Neural cell (in vitro differentiated cells): ENCODE measurements at regions not wholly inside any gene's neighbourhood (a gene's known extent, or its start where the extent isn't known, plus 50 kb on each side); places are given as distances from the start of the nearest gene placed in this dataset.
"Not testable (repeated sequence)": the region's sequence is repeated elsewhere in the genome, so short reads cannot be mapped to it uniquely, and the experiment has no call there.

Experiments
- H2AFZ ChIP-seq: fragments of 200-600, 300-800 bp; sonication (generic), shearing (Covaris generic); 2 replicates; pipeline ENCODE4 v1.6.0; 2014; ENCODE audit warnings: low read depth, mild to moderate bottlenecking, antibody characterized with exemption, low read length, moderate library complexity
- H3F3A ChIP-seq: fragments of 200-600 bp; shearing (Covaris generic); 2 replicates; pipeline ENCODE4 v1.6.1; 2016; ENCODE audit warnings: mild to moderate bottlenecking, moderate library complexity, mixed read lengths, antibody characterized with exemption, low read length; ENCODE audit not compliant: insufficient read depth, poor library complexity, severe bottlenecking
- H3K27ac ChIP-seq: fragments of 200-600, 300-800 bp; sonication (generic), shearing (Covaris generic); 2 replicates; pipeline ENCODE4 v1.5.1; 2014; ENCODE audit warnings: mild to moderate bottlenecking, low read length, moderate library complexity
- H3K27me3 ChIP-seq: fragments of 300-800, 200-600 bp; sonication (generic), shearing (Covaris generic); 2 replicates; pipeline ENCODE4 v1.6.0; 2014; ENCODE audit warnings: mild to moderate bottlenecking, low read depth, low read length, moderate library complexity; ENCODE audit not compliant: insufficient read depth
- H3K36me3 ChIP-seq: fragments of 300-800, 200-600 bp; sonication (generic), shearing (Covaris generic); 2 replicates; pipeline ENCODE4 v1.5.1; 2014; ENCODE audit warnings: mild to moderate bottlenecking, antibody characterized with exemption, low read length, moderate library complexity; ENCODE audit not compliant: insufficient read depth
- H3K4me2 ChIP-seq: fragments of 300-800, 200-600 bp; sonication (generic), shearing (Covaris generic); 2 replicates; pipeline ENCODE4 v1.6.0; 2014; ENCODE audit warnings: mild to moderate bottlenecking, low read length
- H3K4me3 ChIP-seq: fragments of 300-800, 200-600 bp; sonication (generic), shearing (Covaris generic); 2 replicates; pipeline ENCODE4 v1.5.1; 2014; ENCODE audit warnings: mild to moderate bottlenecking, low read length, moderate library complexity
- H3K79me2 ChIP-seq: fragments of 200-600 bp; shearing (Covaris generic); replicated peaks from 2 replicates; pipeline ENCODE4 v1.6.0; 2014; ENCODE audit warnings: mild to moderate bottlenecking, low read length, moderate library complexity; ENCODE audit not compliant: insufficient read depth
- H3K9ac ChIP-seq: fragments of 300-800, 200-600 bp; sonication (generic), shearing (Covaris generic); 2 replicates; pipeline ENCODE4 v1.6.1; 2016; ENCODE audit warnings: mild to moderate bottlenecking, low read length, mixed read lengths
- H3K9me2 ChIP-seq: fragments of 200-600 bp; shearing (Covaris generic); 2 replicates; pipeline ENCODE4 v1.6.1; 2016; ENCODE audit warnings: mild to moderate bottlenecking, low read length, mixed read lengths; ENCODE audit not compliant: insufficient read depth
- H3K9me3 ChIP-seq: fragments of 200-600, 300-800 bp; sonication (generic), shearing (Covaris generic); 2 replicates; pipeline ENCODE4 v1.6.1; 2016; ENCODE audit warnings: mild to moderate bottlenecking, mixed run types, low read length, moderate library complexity, mixed read lengths
- H4K20me1 ChIP-seq: fragments of 200-600 bp; shearing (Covaris generic); 2 replicates; pipeline ENCODE4 v1.6.1; 2016; ENCODE audit warnings: mild to moderate bottlenecking, mixed run types; ENCODE audit not compliant: insufficient read depth
- CTCF ChIP-seq: fragments of 450-650 bp; IDR thresholded peaks from 2 replicates; pipeline ENCODE4 v1.5.1; 2014; ENCODE audit warnings: antibody characterized with exemption, mild to moderate bottlenecking, moderate library complexity; ENCODE audit not compliant: poor library complexity, severe bottlenecking
- EP300 ChIP-seq: fragments of 450-650 bp; conservative IDR thresholded peaks from 2 replicates; pipeline ENCODE4 v1.6.1; 2014; ENCODE audit warnings: antibody characterized with exemption, mild to moderate bottlenecking, moderate library complexity; ENCODE audit not compliant: poor library complexity, severe bottlenecking
- EZH2 ChIP-seq: fragments of 200-600, 300-800 bp; shearing (Covaris generic), sonication (generic); IDR thresholded peaks from 2 replicates; pipeline ENCODE4 v1.6.1; 2014; ENCODE audit warnings: antibody characterized with exemption, low read length, borderline replicate concordance, mild to moderate bottlenecking; ENCODE audit not compliant: insufficient read depth, poor library complexity, severe bottlenecking
- MXI1 ChIP-seq: fragments of 450-650 bp; conservative IDR thresholded peaks from 2 replicates; pipeline ENCODE4 v1.6.1; 2014; ENCODE audit warnings: antibody characterized with exemption, mild to moderate bottlenecking; ENCODE audit not compliant: poor library complexity, severe bottlenecking
- POLR2AphosphoS5 ChIP-seq: IDR thresholded peaks from 2 replicates; pipeline ENCODE4 v1.6.1; 2012
- RAD21 ChIP-seq: fragments of 450-650 bp; conservative IDR thresholded peaks from 2 replicates; pipeline ENCODE4 v1.6.1; 2014; ENCODE audit warnings: antibody characterized with exemption, mild to moderate bottlenecking, moderate library complexity
- REST ChIP-seq: IDR thresholded peaks from 2 replicates; pipeline ENCODE4 v1.6.1; 2012; ENCODE audit warnings: borderline replicate concordance
- SMC3 ChIP-seq: fragments of 450-650 bp; conservative IDR thresholded peaks from 2 replicates; pipeline ENCODE4 v1.6.1; 2014; ENCODE audit warnings: antibody characterized with exemption, mild to moderate bottlenecking, moderate library complexity; ENCODE audit not compliant: poor library complexity
- TAF1 ChIP-seq: IDR thresholded peaks from 2 replicates; pipeline ENCODE4 v1.6.1; 2012; ENCODE audit warnings: low read depth

- H4K20me1 ChIP-seq, H3K79me2 ChIP-seq: not testable (repeated sequence)
These were observed 400.5 kb downstream of the CAAP1 start for GRCh38 chr9:26491922-26492607.

GRCh38 chr9:26483991-26484390, 408.6 kb downstream of the CAAP1 start:
- peaks cover 3% of the 10 kb centered on the region for H3K9me3 ChIP-seq
- H3K4me2 ChIP-seq = no peak overlapping the region
- H3F3A ChIP-seq = no peaks in the 10 kb centered on the region
- no peaks in the 10 kb centered on the region for H3K9me2 ChIP-seq
- H3K27me3 ChIP-seq = no peaks in the 10 kb centered on the region
- H3K9ac ChIP-seq = no peak overlapping the region
- H3K36me3 ChIP-seq = no peaks in the 10 kb centered on the region
- H2AFZ ChIP-seq = no peak overlapping the region
- no peaks in the 10 kb centered on the region for H3K79me2 ChIP-seq
- H4K20me1 ChIP-seq = no peaks in the 10 kb centered on the region
- no peak overlapping the region for H3K27ac ChIP-seq
- no peak for TF ChIP-seq REST
- no peak overlapping the region for H3K4me3 ChIP-seq

More at GRCh38 chr9:26491922-26492607, 400.5 kb downstream of the CAAP1 start:
- H3K4me3 ChIP-seq, H3K27ac ChIP-seq, H2AFZ ChIP-seq, H3K9me2 ChIP-seq, H3K9me3 ChIP-seq, H3K9ac ChIP-seq, H3K27me3 ChIP-seq, H3K4me2 ChIP-seq, H3F3A ChIP-seq, H3K36me3 ChIP-seq: not testable (repeated sequence)

- TF ChIP-seq REST (no peak), POLR2AphosphoS5 (no peak), CTCF (no peak), RAD21 (no peak), SMC3 (no peak), EP300 (no peak), EZH2 (no peak), TAF1 (no peak), MXI1 (no peak)
- no peaks in the 10 kb centered on the region for H3K79me2 ChIP-seq
These were observed 414.6 kb downstream of the CAAP1 start for GRCh38 chr9:26477963-26478362.

More at GRCh38 chr9:26477963-26478362, 414.6 kb downstream of the CAAP1 start:
- H4K20me1 ChIP-seq = no peaks in the 10 kb centered on the region
- no peak overlapping the region for H2AFZ ChIP-seq
- no peaks in the 10 kb centered on the region for H3K36me3 ChIP-seq
- no peak overlapping the region for H3K27ac ChIP-seq
- peaks cover 3% of the 10 kb centered on the region for H3K9me3 ChIP-seq
- no peaks in the 10 kb centered on the region for H3K27me3 ChIP-seq
- H3F3A ChIP-seq = no peaks in the 10 kb centered on the region
- H3K4me3 ChIP-seq = no peak overlapping the region
- H3K9me2 ChIP-seq = no peaks in the 10 kb centered on the region
- H3K9ac ChIP-seq = no peak overlapping the region
- H3K4me2 ChIP-seq = no peak overlapping the region
